ENCODE measurements at regions not wholly inside any gene's neighbourhood (a gene's known extent, or its start where the extent isn't known, plus 50 kb on each side); places are given as distances from the start of the nearest gene placed in this dataset.

GRCh38 chr4:112842513-112842912 lies 205.6 kb downstream of the LARP7 start:
- no peaks in the 10 kb centered on the region for H3K9me2 ChIP-seq (ENCODE audit: insufficient read depth, low read length)
- H3K9ac ChIP-seq (ENCODE audit: low read length) = no peak overlapping the region
- no peaks in the 10 kb centered on the region for H3K79me2 ChIP-seq (replicated peaks; ENCODE audit: insufficient read depth, low read length)
- no peaks in the 10 kb centered on the region for H3K36me3 ChIP-seq (ENCODE audit: insufficient read depth, low read length)
- no peak overlapping the region for H3K4me3 ChIP-seq (ENCODE audit: low read length)
- TF ChIP-seq CTCF (IDR thresholded peaks at IDR 0.05; ENCODE audit: poor library complexity, severe bottlenecking) = no peak
- no peak for TF ChIP-seq EZH2 (IDR thresholded peaks at IDR 0.05; ENCODE audit: borderline replicate concordance, insufficient read depth, low read length, poor library complexity, severe bottlenecking)
- no peak for TF ChIP-seq TAF1 (IDR thresholded peaks at IDR 0.05; ENCODE audit: low read depth)
- TF ChIP-seq MXI1 (conservative IDR thresholded peaks at IDR 0.05; ENCODE audit: poor library complexity, severe bottlenecking) = no peak
- no peak for TF ChIP-seq POLR2AphosphoS5 (IDR thresholded peaks at IDR 0.05)
- TF ChIP-seq EP300 (conservative IDR thresholded peaks at IDR 0.05; ENCODE audit: poor library complexity, severe bottlenecking) = no peak
- no peak overlapping the region for H3K4me2 ChIP-seq (ENCODE audit: low read length)
- no peak overlapping the region for H3K27ac ChIP-seq (ENCODE audit: low read length)
- no peaks in the 10 kb centered on the region for H3K27me3 ChIP-seq (ENCODE audit: insufficient read depth, low read depth, low read length)
- no peaks in the 10 kb centered on the region for H3K9me3 ChIP-seq (ENCODE audit: low read length)
- no peak overlapping the region for H2AFZ ChIP-seq (ENCODE audit: low read depth, low read length)
- no peaks in the 10 kb centered on the region for H4K20me1 ChIP-seq (ENCODE audit: insufficient read depth)
- H3F3A ChIP-seq (ENCODE audit: insufficient read depth, low read length, poor library complexity, severe bottlenecking) = no peaks in the 10 kb centered on the region

DNA sequence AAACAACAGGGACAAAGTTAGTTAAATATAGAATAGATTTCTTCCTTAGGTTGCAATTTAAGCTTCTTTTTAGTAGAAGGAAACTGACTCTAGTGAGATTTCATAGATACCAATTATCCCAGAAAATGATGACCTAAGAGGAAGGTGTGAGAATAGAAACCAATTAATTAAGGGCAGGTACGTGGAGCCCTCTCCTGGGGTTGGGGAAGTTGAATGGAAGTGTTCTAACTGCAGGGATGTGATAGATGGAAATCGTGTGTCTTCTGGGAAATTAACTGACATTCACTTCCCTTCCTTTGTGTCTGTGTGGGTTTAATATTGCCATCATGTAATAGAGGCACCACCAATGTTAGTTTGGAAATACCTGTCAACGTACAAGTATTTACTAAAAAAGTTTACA lies 204.1 kb upstream of the ANK2 start:
- TF ChIP-seq RAD21 (conservative IDR thresholded peaks at IDR 0.05) (no peak), MXI1 (conservative IDR thresholded peaks at IDR 0.05; ENCODE audit: poor library complexity, severe bottlenecking) (no peak), EZH2 (IDR thresholded peaks at IDR 0.05; ENCODE audit: borderline replicate concordance, insufficient read depth, low read length, poor library complexity, severe bottlenecking) (no peak), SMC3 (conservative IDR thresholded peaks at IDR 0.05; ENCODE audit: poor library complexity) (no peak), EP300 (conservative IDR thresholded peaks at IDR 0.05; ENCODE audit: poor library complexity, severe bottlenecking) (no peak), POLR2AphosphoS5 (IDR thresholded peaks at IDR 0.05) (no peak), CTCF (IDR thresholded peaks at IDR 0.05; ENCODE audit: poor library complexity, severe bottlenecking) (no peak), TAF1 (IDR thresholded peaks at IDR 0.05; ENCODE audit: low read depth) (no peak), REST (IDR thresholded peaks at IDR 0.05; ENCODE audit: borderline replicate concordance) (no peak)
- H3K27me3 ChIP-seq (ENCODE audit: insufficient read depth, low read depth, low read length) = no peaks in the 10 kb centered on the region
- no peak overlapping the region for H3K27ac ChIP-seq (ENCODE audit: low read length)
- H2AFZ ChIP-seq (ENCODE audit: low read depth, low read length) = no peak overlapping the region
- no peak overlapping the region for H3K4me3 ChIP-seq (ENCODE audit: low read length)
- H4K20me1 ChIP-seq (ENCODE audit: insufficient read depth) = no peaks in the 10 kb centered on the region
- no peaks in the 10 kb centered on the region for H3K36me3 ChIP-seq (ENCODE audit: insufficient read depth, low read length)
- no peak overlapping the region for H3K9ac ChIP-seq (ENCODE audit: low read length)
- no peak overlapping the region for H3K4me2 ChIP-seq (ENCODE audit: low read length)
- H3F3A ChIP-seq (ENCODE audit: insufficient read depth, low read length, poor library complexity, severe bottlenecking) = no peaks in the 10 kb centered on the region
- no peaks in the 10 kb centered on the region for H3K9me2 ChIP-seq (ENCODE audit: insufficient read depth, low read length)
- H3K79me2 ChIP-seq (replicated peaks; ENCODE audit: insufficient read depth, low read length) = no peaks in the 10 kb centered on the region
- H3K9me3 ChIP-seq (ENCODE audit: low read length) = no peaks in the 10 kb centered on the region

All from neural cell (in vitro differentiated cells).